ENCODE measurements at regions not wholly inside any gene's neighbourhood (a gene's known extent, or its start where the extent isn't known, plus 50 kb on each side); places are given as distances from the start of the nearest gene placed in this dataset.

GRCh38 chr7:15143936-15144335 is 241.4 kb upstream of the DGKB start:
- Histone ChIP-seq H3K36me3 (no peaks in the 10 kb centered on the region), H3K4me1 (no peaks in the 10 kb centered on the region), H3K27ac (no peak overlapping the region), H3K4me3 (no peak overlapping the region), H3K27me3 (no peaks in the 10 kb centered on the region), H3K9me3 (no peaks in the 10 kb centered on the region)
- no peak for DNase-seq (ENCODE audit: low spot score in 2 of 2)
- no peak for TF ChIP-seq EP300 (IDR thresholded peaks at IDR 0.05)
- TF ChIP-seq POLR2AphosphoS5 (IDR thresholded peaks at IDR 0.05): no peak
- TF ChIP-seq CTCF (IDR thresholded peaks at IDR 0.05): no peak
- TF ChIP-seq POLR2A (IDR thresholded peaks at IDR 0.05): no peak

GRCh38 chr7:15143121-15143520 is 240.6 kb upstream of the DGKB start:
- 83% methylated on average over 3 of the region's 3 CpGs for WGBS
- H3K9me3 ChIP-seq: no peaks in the 10 kb centered on the region
- DNase-seq (ENCODE audit: low spot score in 2 of 2): no peak
- H3K36me3 ChIP-seq: no peaks in the 10 kb centered on the region
- H3K4me1 ChIP-seq: no peaks in the 10 kb centered on the region
- TF ChIP-seq EP300 (IDR thresholded peaks at IDR 0.05) (no peak), POLR2AphosphoS5 (IDR thresholded peaks at IDR 0.05) (no peak), CTCF (IDR thresholded peaks at IDR 0.05) (no peak), POLR2A (IDR thresholded peaks at IDR 0.05) (no peak)
- no peaks in the 10 kb centered on the region for H3K27me3 ChIP-seq
- H3K27ac ChIP-seq: no peak overlapping the region
- no peak overlapping the region for H3K4me3 ChIP-seq

GRCh38 chr7:15140431-15140830 is 237.9 kb upstream of the DGKB start:
- Histone ChIP-seq H3K4me1 (no peaks in the 10 kb centered on the region), H3K9me3 (no peaks in the 10 kb centered on the region), H3K27ac (no peak overlapping the region), H3K4me3 (no peak overlapping the region), H3K27me3 (no peaks in the 10 kb centered on the region), H3K36me3 (no peaks in the 10 kb centered on the region)
- TF ChIP-seq POLR2AphosphoS5 (IDR thresholded peaks at IDR 0.05) (no peak), EP300 (IDR thresholded peaks at IDR 0.05) (no peak), POLR2A (IDR thresholded peaks at IDR 0.05) (no peak), CTCF (IDR thresholded peaks at IDR 0.05) (no peak)
- DNase-seq (ENCODE audit: low spot score in 2 of 2): no peak
- WGBS: 100% methylated on average over 2 of the region's 2 CpGs

- no peak overlapping the region for H3K4me3 ChIP-seq
- TF ChIP-seq CTCF (IDR thresholded peaks at IDR 0.05): no peak
- 100% methylated on average over 1 of the region's 1 CpG for WGBS
These were observed 229.1 kb upstream of the DGKB start for GRCh38 chr7:15131661-15132060.

GRCh38 chr7:15130666-15131541 is 228.4 kb upstream of the DGKB start:
- H3K27me3 ChIP-seq: no peaks in the 10 kb centered on the region
- DNase-seq (ENCODE audit: low spot score in 2 of 2): no peak
- H3K4me1 ChIP-seq: no peaks in the 10 kb centered on the region
- no peaks in the 10 kb centered on the region for H3K9me3 ChIP-seq
- TF ChIP-seq POLR2AphosphoS5 (IDR thresholded peaks at IDR 0.05): no peak
- TF ChIP-seq POLR2A (IDR thresholded peaks at IDR 0.05): no peak
- no peak for TF ChIP-seq CTCF (IDR thresholded peaks at IDR 0.05)
- 59% methylated on average over 4 of the region's 4 CpGs for WGBS
- no peak overlapping the region for H3K27ac ChIP-seq
- H3K4me3 ChIP-seq: no peak overlapping the region
- no peaks in the 10 kb centered on the region for H3K36me3 ChIP-seq

More at GRCh38 chr7:15131661-15132060, 229.1 kb upstream of the DGKB start:
- H3K36me3 ChIP-seq: no peaks in the 10 kb centered on the region
- H3K27ac ChIP-seq: no peak overlapping the region
- no peaks in the 10 kb centered on the region for H3K4me1 ChIP-seq
- no peaks in the 10 kb centered on the region for H3K27me3 ChIP-seq
- no peaks in the 10 kb centered on the region for H3K9me3 ChIP-seq
- no peak for DNase-seq (ENCODE audit: low spot score in 2 of 2)
